ENCODE measurements at regions not wholly inside any gene's neighbourhood (a gene's known extent, or its start where the extent isn't known, plus 50 kb on each side); places are given as distances from the start of the nearest gene placed in this dataset.

GRCh38 chr1:219993554-219994433 lies 52.5 kb downstream of the EPRS1 start:
- no peak for TF ChIP-seq ZFX (IDR thresholded peaks at IDR 0.05)
- TF ChIP-seq CTCF (conservative IDR thresholded peaks at IDR 0.05) = no peak

GRCh38 chr1:219991919-219992318 lies 54.4 kb downstream of the EPRS1 start:
- TF ChIP-seq ZFX (IDR thresholded peaks at IDR 0.05) = no peak
- no peak for TF ChIP-seq CTCF (conservative IDR thresholded peaks at IDR 0.05)
- no peak overlapping the region for H3K27ac ChIP-seq

More at GRCh38 chr1:219993554-219994433, 52.5 kb downstream of the EPRS1 start:
- no peak overlapping the region for H3K27ac ChIP-seq

GRCh38 chr1:219991511-219991810 lies 54.8 kb downstream of the EPRS1 start:
- H3K27ac ChIP-seq = no peak overlapping the region
- TF ChIP-seq ZFX (IDR thresholded peaks at IDR 0.05) = no peak
- no peak for TF ChIP-seq CTCF (conservative IDR thresholded peaks at IDR 0.05)

GRCh38 chr1:219990782-219991510 lies 55.4 kb downstream of the EPRS1 start:
- TF ChIP-seq ZFX (IDR thresholded peaks at IDR 0.05) = no peak
- TF ChIP-seq CTCF (conservative IDR thresholded peaks at IDR 0.05) = peak; percentile 94

DNA sequence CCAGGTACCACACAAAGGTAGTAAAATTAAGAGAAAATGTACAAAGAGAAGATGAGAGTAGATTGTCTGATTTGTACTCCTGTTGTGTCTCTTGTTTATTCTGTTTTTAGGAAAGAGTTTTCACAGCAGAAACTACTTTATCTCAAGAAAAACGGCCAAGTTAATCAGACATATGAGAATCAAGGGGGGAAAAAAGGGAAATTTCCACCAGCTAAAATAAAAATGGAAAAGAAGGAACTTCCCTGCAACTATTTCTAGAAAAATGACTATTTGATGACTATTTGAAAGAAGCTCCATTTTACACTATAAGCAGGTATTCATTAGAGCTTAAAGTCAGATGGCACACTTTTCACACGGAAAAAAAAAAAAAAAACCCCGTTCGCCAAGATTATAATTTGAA lies 56.5 kb downstream of the EPRS1 start:
- no peak overlapping the region for H3K27ac ChIP-seq
- TF ChIP-seq ZFX (IDR thresholded peaks at IDR 0.05) (no peak), CTCF (conservative IDR thresholded peaks at IDR 0.05) (no peak)

More at GRCh38 chr1:219990782-219991510, 55.4 kb downstream of the EPRS1 start:
- H3K27ac ChIP-seq = no peak overlapping the region

GRCh38 chr1:219988818-219989217 lies 57.5 kb downstream of the EPRS1 start:
- H3K27ac ChIP-seq = no peak overlapping the region
- TF ChIP-seq CTCF (conservative IDR thresholded peaks at IDR 0.05) (no peak), ZFX (IDR thresholded peaks at IDR 0.05) (no peak)

DNA sequence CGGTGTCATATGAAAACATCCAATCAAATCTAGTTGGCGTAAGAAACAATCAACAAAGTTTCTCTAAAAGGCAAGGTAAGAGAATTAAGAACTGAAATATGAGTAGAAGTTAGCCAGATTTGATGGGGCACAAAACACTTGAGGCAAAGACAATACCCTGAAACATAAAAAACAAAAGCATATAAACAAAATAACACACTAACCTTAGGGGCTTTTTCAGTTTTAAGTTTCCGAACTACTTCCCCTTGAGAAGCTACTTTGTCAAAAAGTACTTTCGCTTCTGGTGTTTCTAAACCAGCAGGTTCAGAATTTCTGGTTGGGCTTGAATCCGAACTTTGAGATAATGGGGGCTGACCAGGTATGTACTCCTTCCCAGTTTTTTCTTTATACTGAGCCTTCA lies 57.9 kb downstream of the EPRS1 start:
- TF ChIP-seq CTCF (conservative IDR thresholded peaks at IDR 0.05) (no peak), ZFX (IDR thresholded peaks at IDR 0.05) (no peak)
- H3K27ac ChIP-seq = no peak overlapping the region

Data from C4-2B (cell line).